Fibroblast of skin of scalp (primary cell): ENCODE measurements at regions not wholly inside any gene's neighbourhood (a gene's known extent, or its start where the extent isn't known, plus 50 kb on each side); places are given as distances from the start of the nearest gene placed in this dataset.

Experiments
- DNase-seq: peaks from one replicate; pipeline ENCODE4 v3.0.0-alpha.2; 2013

GRCh38 chr18:78686976-78687685 lies 292.5 kb upstream of the SALL3 start:
- no peak for DNase-seq

GRCh38 chr18:78687736-78688135 lies 291.9 kb upstream of the SALL3 start:
- no peak for DNase-seq

- no peak for DNase-seq
Observed at GRCh38 chr18:78688249-78688648, 291.4 kb upstream of the SALL3 start.

- DNase-seq = no peak
Observed at GRCh38 chr18:78688916-78689315, 290.7 kb upstream of the SALL3 start.

GRCh38 chr18:78689606-78690005 lies 290.0 kb upstream of the SALL3 start:
- no peak for DNase-seq

- no peak for DNase-seq
Observed at GRCh38 chr18:78692105-78692504, 287.5 kb upstream of the SALL3 start.

GRCh38 chr18:78693429-78693828 lies 286.2 kb upstream of the SALL3 start:
- no peak for DNase-seq

GRCh38 chr18:78696698-78697435 lies 282.8 kb upstream of the SALL3 start:
- no peak for DNase-seq

GRCh38 chr18:78697446-78697845 lies 282.2 kb upstream of the SALL3 start:
- DNase-seq = no peak

GRCh38 chr18:78698914-78699313 lies 280.7 kb upstream of the SALL3 start:
- no peak for DNase-seq

GRCh38 chr18:78699499-78699898 lies 280.1 kb upstream of the SALL3 start:
- DNase-seq = no peak

- DNase-seq = no peak
Observed at GRCh38 chr18:78701771-78702396, 277.7 kb upstream of the SALL3 start.

- no peak for DNase-seq
Observed at GRCh38 chr18:78703291-78703690, 276.3 kb upstream of the SALL3 start.

GRCh38 chr18:78704971-78705461 lies 274.6 kb upstream of the SALL3 start:
- DNase-seq = no peak

GRCh38 chr18:78709261-78709809 lies 270.3 kb upstream of the SALL3 start:
- no peak for DNase-seq

- DNase-seq = no peak
Observed at GRCh38 chr18:78711316-78711715, 268.3 kb upstream of the SALL3 start.

- no peak for DNase-seq
Observed at GRCh38 chr18:78711971-78712370, 267.6 kb upstream of the SALL3 start.

GRCh38 chr18:78713069-78713468 lies 266.5 kb upstream of the SALL3 start:
- no peak for DNase-seq

- no peak for DNase-seq
Observed at GRCh38 chr18:78713726-78714125, 265.9 kb upstream of the SALL3 start.

GRCh38 chr18:78716022-78716421 lies 263.6 kb upstream of the SALL3 start:
- no peak for DNase-seq

- DNase-seq = no peak
Observed at GRCh38 chr18:78716581-78716980, 263.0 kb upstream of the SALL3 start.

- DNase-seq = no peak
Observed at GRCh38 chr18:78717051-78717765, 262.4 kb upstream of the SALL3 start.

- no peak for DNase-seq
Observed at GRCh38 chr18:78717766-78718150, 261.9 kb upstream of the SALL3 start.
